Activated CD4-positive, alpha-beta T cell treated with anti-CD3 and anti-CD28 coated beads, Interleukin-2, amount 10 ng/mL, durations not matched to agents 24 days and 14 days (primary cell): ENCODE measurements at regions not wholly inside any gene's neighbourhood (a gene's known extent, or its start where the extent isn't known, plus 50 kb on each side); places are given as distances from the start of the nearest gene placed in this dataset.

Experiments
- DNase-seq: peaks from one replicate; pipeline ENCODE4 v3.0.0; 2022
- H3K27ac Mint-ChIP-seq: one replicate; pipeline ENCODE4 v1.8.0; 2022; ENCODE audit warnings: mild to moderate bottlenecking, mixed read lengths
- H3K27me3 Mint-ChIP-seq: one replicate; pipeline ENCODE4 v1.8.0; 2022; ENCODE audit warnings: mixed read lengths
- H3K36me3 Mint-ChIP-seq: one replicate; pipeline ENCODE4 v1.8.0; 2022; ENCODE audit warnings: low read depth, mild to moderate bottlenecking, mixed read lengths
- H3K4me1 Mint-ChIP-seq: one replicate; pipeline ENCODE4 v1.8.0; 2021; ENCODE audit warnings: mixed read lengths
- H3K4me3 Mint-ChIP-seq: one replicate; pipeline ENCODE4 v1.8.0; 2022; ENCODE audit warnings: mild to moderate bottlenecking, moderate library complexity, mixed read lengths
- H3K9me3 Mint-ChIP-seq: one replicate; pipeline ENCODE4 v1.8.0; 2021; ENCODE audit warnings: mixed read lengths
- intact Hi-C: fragments of 100-400 bp; cut with micrococcal nuclease; formaldehyde crosslinking; loops from one replicate; pipeline ENCODE4 v1.15.1; 2023

GRCh38 chr9:126089789-126090188 is 236.8 kb upstream of the MVB12B start:
- H3K36me3 Mint-ChIP-seq = no peaks in the 10 kb centered on the region
- no peaks in the 10 kb centered on the region for H3K4me1 Mint-ChIP-seq
- no peak for DNase-seq
- H3K4me3 Mint-ChIP-seq = no peak overlapping the region
- H3K9me3 Mint-ChIP-seq = no peaks in the 10 kb centered on the region
- no peaks in the 10 kb centered on the region for H3K27me3 Mint-ChIP-seq
- H3K27ac Mint-ChIP-seq = no peak overlapping the region
- intact Hi-C loops = no loop called here

GRCh38 chr9:126093771-126094170 is 232.9 kb upstream of the MVB12B start:
- Mint-ChIP-seq H3K4me3 (no peak overlapping the region), H3K36me3 (no peaks in the 10 kb centered on the region), H3K9me3 (no peaks in the 10 kb centered on the region), H3K27ac (no peak overlapping the region), H3K27me3 (no peaks in the 10 kb centered on the region), H3K4me1 (no peaks in the 10 kb centered on the region)
- DNase-seq = no peak
- intact Hi-C loops = no loop called here

- Mint-ChIP-seq H3K4me3 (no peak overlapping the region), H3K36me3 (no peaks in the 10 kb centered on the region), H3K27ac (no peak overlapping the region), H3K27me3 (no peaks in the 10 kb centered on the region), H3K9me3 (no peaks in the 10 kb centered on the region), H3K4me1 (no peaks in the 10 kb centered on the region)
- DNase-seq = no peak
- intact Hi-C loops = no loop called here
Measured at GRCh38 chr9:126095546-126096190, 231.0 kb upstream of the MVB12B start.

GRCh38 chr9:126096340-126096739 is 230.3 kb upstream of the MVB12B start:
- Mint-ChIP-seq H3K9me3 (no peaks in the 10 kb centered on the region), H3K4me3 (no peak overlapping the region), H3K36me3 (no peaks in the 10 kb centered on the region), H3K27ac (no peak overlapping the region), H3K27me3 (no peaks in the 10 kb centered on the region), H3K4me1 (no peaks in the 10 kb centered on the region)
- no peak for DNase-seq
- intact Hi-C loops = no loop called here

- Mint-ChIP-seq H3K4me3 (no peak overlapping the region), H3K4me1 (no peaks in the 10 kb centered on the region), H3K27ac (no peak overlapping the region), H3K36me3 (no peaks in the 10 kb centered on the region), H3K9me3 (no peaks in the 10 kb centered on the region), H3K27me3 (no peaks in the 10 kb centered on the region)
- no peak for DNase-seq
- intact Hi-C loops = no loop called here
Measured at GRCh38 chr9:126097679-126098078, 228.9 kb upstream of the MVB12B start.

- Mint-ChIP-seq H3K9me3 (no peaks in the 10 kb centered on the region), H3K27ac (no peak overlapping the region), H3K27me3 (peaks cover 4% of the 10 kb centered on the region), H3K36me3 (no peaks in the 10 kb centered on the region), H3K4me3 (no peak overlapping the region), H3K4me1 (no peaks in the 10 kb centered on the region)
- DNase-seq = no peak
- intact Hi-C loops = no loop called here
Measured at GRCh38 chr9:126106404-126106803, 220.2 kb upstream of the MVB12B start.

GRCh38 chr9:126107693-126108092 is 218.9 kb upstream of the MVB12B start:
- H3K9me3 Mint-ChIP-seq = no peaks in the 10 kb centered on the region
- no peak overlapping the region for H3K4me3 Mint-ChIP-seq
- no peak overlapping the region for H3K27ac Mint-ChIP-seq
- H3K27me3 Mint-ChIP-seq = peaks cover 4% of the 10 kb centered on the region
- H3K36me3 Mint-ChIP-seq = no peaks in the 10 kb centered on the region
- intact Hi-C loops = no loop called here
- no peaks in the 10 kb centered on the region for H3K4me1 Mint-ChIP-seq
- no peak for DNase-seq

GRCh38 chr9:126108240-126108639 is 218.4 kb upstream of the MVB12B start:
- intact Hi-C loops = no loop called here
- Mint-ChIP-seq H3K9me3 (no peaks in the 10 kb centered on the region), H3K27me3 (peaks cover 4% of the 10 kb centered on the region), H3K4me1 (no peaks in the 10 kb centered on the region), H3K4me3 (no peak overlapping the region), H3K36me3 (no peaks in the 10 kb centered on the region), H3K27ac (no peak overlapping the region)
- DNase-seq = no peak

- Mint-ChIP-seq H3K9me3 (no peaks in the 10 kb centered on the region), H3K27me3 (peaks cover 4% of the 10 kb centered on the region), H3K27ac (no peak overlapping the region), H3K4me3 (no peak overlapping the region), H3K4me1 (no peaks in the 10 kb centered on the region), H3K36me3 (no peaks in the 10 kb centered on the region)
- no peak for DNase-seq
- intact Hi-C loops = no loop called here
Measured at GRCh38 chr9:126109575-126109974, 217.1 kb upstream of the MVB12B start.

GRCh38 chr9:126111556-126111955 is 215.1 kb upstream of the MVB12B start:
- H3K27ac Mint-ChIP-seq = no peak overlapping the region
- H3K36me3 Mint-ChIP-seq = no peaks in the 10 kb centered on the region
- DNase-seq = no peak
- H3K4me3 Mint-ChIP-seq = no peak overlapping the region
- peaks cover 4% of the 10 kb centered on the region for H3K27me3 Mint-ChIP-seq
- no peaks in the 10 kb centered on the region for H3K4me1 Mint-ChIP-seq
- no peaks in the 10 kb centered on the region for H3K9me3 Mint-ChIP-seq
- intact Hi-C loops = no loop called here

GRCh38 chr9:126112135-126112720 is 214.4 kb upstream of the MVB12B start:
- no peak overlapping the region for H3K27ac Mint-ChIP-seq
- intact Hi-C loops = no loop called here
- DNase-seq = no peak
- no peak overlapping the region for H3K4me3 Mint-ChIP-seq
- H3K4me1 Mint-ChIP-seq = no peaks in the 10 kb centered on the region
- H3K27me3 Mint-ChIP-seq = peaks cover 4% of the 10 kb centered on the region
- H3K9me3 Mint-ChIP-seq = no peaks in the 10 kb centered on the region
- no peaks in the 10 kb centered on the region for H3K36me3 Mint-ChIP-seq

GRCh38 chr9:126113176-126113575 is 213.5 kb upstream of the MVB12B start:
- H3K27ac Mint-ChIP-seq = no peak overlapping the region
- intact Hi-C loops = no loop called here

GRCh38 chr9:126113756-126114408 is 212.7 kb upstream of the MVB12B start:
- Mint-ChIP-seq H3K9me3 (no peaks in the 10 kb centered on the region), H3K4me1 (no peaks in the 10 kb centered on the region), H3K27ac (no peak overlapping the region), H3K36me3 (no peaks in the 10 kb centered on the region), H3K4me3 (no peak overlapping the region), H3K27me3 (no peaks in the 10 kb centered on the region)
- no peak for DNase-seq
- intact Hi-C loops = no loop called here

More at GRCh38 chr9:126113176-126113575, 213.5 kb upstream of the MVB12B start:
- Mint-ChIP-seq H3K4me1 (no peaks in the 10 kb centered on the region), H3K9me3 (no peaks in the 10 kb centered on the region), H3K36me3 (no peaks in the 10 kb centered on the region), H3K4me3 (no peak overlapping the region), H3K27me3 (peaks cover 4% of the 10 kb centered on the region)
- no peak for DNase-seq

GRCh38 chr9:126114409-126114760 is 212.2 kb upstream of the MVB12B start:
- Mint-ChIP-seq H3K4me1 (no peaks in the 10 kb centered on the region), H3K27me3 (no peaks in the 10 kb centered on the region), H3K4me3 (no peak overlapping the region), H3K9me3 (no peaks in the 10 kb centered on the region), H3K27ac (no peak overlapping the region), H3K36me3 (no peaks in the 10 kb centered on the region)
- intact Hi-C loops = no loop called here
- no peak for DNase-seq
